ENCODE measurements at regions not wholly inside any gene's neighbourhood (a gene's known extent, or its start where the extent isn't known, plus 50 kb on each side); places are given as distances from the start of the nearest gene placed in this dataset.

GRCh38 chr5:94093300-94093699 lies 351.9 kb upstream of the POU5F2 start:
- TF ChIP-seq CTCF (IDR thresholded peaks at IDR 0.05) (no peak), POLR2A (IDR thresholded peaks at IDR 0.05) (no peak), POLR2AphosphoS5 (IDR thresholded peaks at IDR 0.05; ENCODE audit: insufficient read depth in 1 of 2, low read depth in 1 of 2) (no peak)
